Uterus (tissue), 2 donors: ENCODE measurements at regions not wholly inside any gene's neighbourhood (a gene's known extent, or its start where the extent isn't known, plus 50 kb on each side); places are given as distances from the start of the nearest gene placed in this dataset.

Experiments
- CTCF ChIP-seq, 4 experiments: fragments of 200-600 bp in 2 of 4; fragments of 450-650 bp in 2 of 4; sonication (generic) in 2 of 4; IDR thresholded peaks; one replicate each; pipeline ENCODE4 v1.5.1; 2016 to 2019; ENCODE audit warnings: antibody characterized with exemption in 4 of 4, mild to moderate bottlenecking in 2 of 4, moderate library complexity in 1 of 4
- POLR2A ChIP-seq, 2 donors: fragments of 450-650 bp; IDR thresholded peaks; one replicate each; pipeline ENCODE4 v1.6.1; 2016; ENCODE audit warnings: antibody characterized with exemption in 2 of 2, mild to moderate bottlenecking in 1 of 2, moderate library complexity in 1 of 2

DNA sequence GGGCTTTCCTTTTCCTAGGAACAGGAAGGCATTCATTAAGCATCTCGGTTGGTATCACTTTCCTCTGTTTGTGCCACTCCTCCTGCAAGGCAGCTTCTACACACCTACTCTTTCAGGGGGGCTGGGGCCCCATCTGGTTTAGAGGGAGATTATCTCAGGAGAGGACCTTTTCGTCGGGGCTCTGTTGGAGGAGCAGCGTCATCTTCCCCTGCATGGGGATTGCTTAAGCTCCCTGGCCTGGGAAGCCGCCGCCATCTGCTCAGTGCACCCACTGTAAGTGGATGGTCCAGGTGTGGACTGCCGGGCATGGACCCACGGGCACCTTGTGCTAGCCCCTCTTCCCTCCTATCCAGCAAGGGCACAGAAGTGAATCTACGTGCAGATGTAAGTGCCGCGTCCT, 355.3 kb upstream of the SMIM21 start:
- no peak for TF ChIP-seq POLR2A (IDR thresholded peaks at IDR 0.05)
- no peak for TF ChIP-seq CTCF (IDR thresholded peaks at IDR 0.05)
